ENCODE measurements at regions not wholly inside any gene's neighbourhood (a gene's known extent, or its start where the extent isn't known, plus 50 kb on each side); places are given as distances from the start of the nearest gene placed in this dataset.

GRCh38 chr22:47238690-47239473 lies 476.4 kb downstream of the TBC1D22A start:
- peak; percentile 17 for DNase-seq (ENCODE audit: low read depth)

DNA sequence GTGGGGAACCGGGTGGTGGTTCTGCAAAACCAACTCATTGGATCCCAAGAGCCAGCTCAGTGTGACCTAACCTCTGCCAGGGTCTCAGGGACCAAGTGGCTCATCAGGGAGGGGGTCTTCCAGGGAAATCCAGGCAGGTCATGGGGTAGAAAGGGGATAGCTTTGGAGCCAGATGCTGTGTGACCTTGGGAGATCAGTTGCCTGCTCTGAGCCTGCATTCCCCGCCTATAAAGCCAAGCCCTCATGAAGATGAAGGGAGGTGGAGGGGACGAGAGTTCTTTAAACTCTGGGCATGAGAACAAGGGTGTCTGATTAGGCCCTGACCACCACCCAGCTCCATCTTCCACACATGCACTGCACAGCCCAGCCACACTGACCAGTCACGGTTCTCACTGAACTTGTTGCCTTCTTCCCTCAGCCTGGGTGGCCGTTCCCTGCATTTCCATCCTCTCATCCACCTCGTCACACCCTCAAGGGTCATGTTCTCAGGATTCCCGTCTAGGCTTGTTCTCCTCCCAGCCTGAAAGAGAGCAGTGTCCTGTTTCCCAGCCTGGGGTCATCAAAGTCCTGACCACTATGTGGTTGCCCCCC lies 475.5 kb downstream of the TBC1D22A start:
- no peak for DNase-seq (ENCODE audit: low read depth)

DNA sequence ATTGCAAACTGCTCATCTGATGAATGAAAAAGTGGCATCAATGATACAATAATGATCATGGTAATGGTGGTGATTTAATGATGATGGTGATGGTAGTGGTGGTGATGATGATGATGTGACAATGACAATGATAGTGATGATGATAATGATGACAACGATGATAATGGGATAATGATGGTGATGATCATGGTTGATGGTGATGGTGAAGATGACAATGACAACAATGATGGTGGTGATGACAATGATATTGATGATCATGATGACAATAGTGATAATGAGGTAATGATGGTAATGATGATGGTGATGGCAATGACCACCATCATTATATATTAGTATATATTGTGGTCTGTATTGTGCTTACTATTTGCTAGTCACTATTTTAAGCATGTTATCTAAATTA lies 474.3 kb downstream of the TBC1D22A start:
- no peak for DNase-seq (ENCODE audit: low read depth)

DNA sequence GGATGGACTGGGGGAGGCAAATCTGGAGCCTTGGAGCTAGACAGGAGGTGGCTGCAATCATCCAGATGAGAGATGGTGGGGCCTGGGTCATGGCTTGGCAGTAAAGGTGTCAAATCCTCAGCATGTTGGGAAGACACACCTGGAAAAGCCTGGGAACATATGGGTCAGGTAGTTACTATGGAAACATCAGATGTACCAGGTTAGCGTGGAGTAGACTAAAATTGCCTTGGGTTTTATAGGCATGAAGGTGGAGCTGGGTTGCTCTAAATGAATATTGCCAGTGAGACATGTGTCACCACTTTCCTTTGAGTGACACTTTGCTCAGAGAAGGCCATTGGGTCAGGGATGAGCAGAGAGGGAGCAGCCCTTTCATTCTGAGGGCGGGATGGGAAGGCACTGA lies 473.7 kb downstream of the TBC1D22A start:
- DNase-seq (ENCODE audit: low read depth), result no peak

DNA sequence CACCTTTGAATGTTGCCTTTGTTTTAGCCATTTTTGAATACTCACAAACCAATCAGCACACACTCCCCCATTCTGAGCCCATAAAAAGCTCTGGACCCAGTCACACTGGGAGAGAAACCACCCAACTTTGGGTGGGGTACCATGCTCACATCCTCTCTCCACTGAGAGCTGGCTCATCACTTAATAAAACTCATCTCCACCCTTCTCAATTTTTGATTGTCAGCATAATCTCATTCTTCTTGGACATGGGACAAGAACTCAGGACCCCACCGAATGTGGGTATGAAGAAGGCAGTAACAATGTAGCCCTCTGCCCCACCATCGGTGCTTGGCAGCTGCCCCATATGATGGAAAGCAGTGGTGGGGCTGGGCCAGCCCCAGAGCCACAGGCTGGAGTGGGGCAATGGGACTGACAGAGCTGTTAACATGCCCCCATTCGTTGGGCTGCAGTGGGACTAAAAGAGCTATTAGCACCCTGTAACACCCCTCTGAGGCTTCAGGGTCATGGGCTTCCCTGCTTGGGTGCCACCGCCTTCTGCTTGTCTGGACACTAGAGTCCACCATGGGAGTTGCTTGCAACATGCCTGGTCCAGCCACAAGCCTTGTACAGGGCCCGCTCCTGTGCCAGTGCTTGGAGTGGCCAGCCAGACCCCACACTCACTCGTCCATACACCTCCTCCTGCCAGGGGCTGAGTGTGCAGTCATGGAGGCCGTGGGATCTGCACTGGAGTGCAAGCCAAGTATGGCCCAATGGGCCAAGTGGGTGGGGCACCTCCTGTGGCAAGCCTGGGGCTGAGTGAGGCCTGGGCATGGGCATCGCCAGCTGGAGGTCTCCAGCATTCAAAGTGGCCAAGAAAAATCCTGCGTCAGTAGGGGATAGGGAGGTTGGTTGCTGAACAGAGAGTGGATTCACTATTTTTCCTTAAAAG lies 471.1 kb downstream of the TBC1D22A start:
- DNase-seq (ENCODE audit: low read depth), result no peak

DNA sequence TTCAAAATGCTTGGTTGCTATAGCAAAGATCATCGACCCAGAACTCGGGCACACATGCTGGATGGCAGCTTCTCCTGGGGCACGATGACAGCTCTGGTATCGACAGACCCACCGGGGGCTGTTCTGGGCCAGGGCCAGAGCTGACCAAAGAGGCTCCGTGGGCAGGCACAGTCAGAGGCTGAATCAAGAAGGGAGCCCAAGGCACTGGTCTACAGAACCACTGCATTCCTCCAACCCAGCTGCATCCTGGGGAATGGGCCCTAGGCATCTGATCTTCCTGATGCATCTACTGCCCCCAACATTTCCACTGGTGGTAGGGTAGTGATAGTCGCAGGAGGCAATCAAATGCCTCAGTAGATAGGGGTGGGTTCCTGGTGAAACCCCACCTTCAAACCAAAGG lies 470.3 kb downstream of the TBC1D22A start:
- no peak for DNase-seq (ENCODE audit: low read depth)

DNA sequence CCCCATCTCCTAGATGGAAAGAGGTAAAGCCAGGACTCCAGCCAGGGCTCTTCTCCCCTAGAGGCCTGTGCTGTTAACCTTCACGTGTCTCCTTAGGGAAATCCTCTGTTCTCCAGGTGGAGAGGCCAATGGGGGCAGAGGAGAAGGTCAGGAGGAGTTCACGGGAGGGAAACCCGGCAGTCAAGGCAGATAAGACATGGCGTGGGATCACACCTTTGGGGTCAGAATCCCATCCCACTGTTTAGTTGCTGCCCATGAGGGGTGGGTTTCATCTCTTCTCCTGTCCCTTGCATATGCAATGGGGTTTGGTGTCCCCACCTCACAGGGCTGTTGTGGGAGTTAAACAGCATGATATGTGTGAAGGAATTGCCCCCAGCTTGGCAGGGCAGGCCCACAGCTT lies 469.7 kb downstream of the TBC1D22A start:
- no peak for DNase-seq (ENCODE audit: low read depth)

DNA sequence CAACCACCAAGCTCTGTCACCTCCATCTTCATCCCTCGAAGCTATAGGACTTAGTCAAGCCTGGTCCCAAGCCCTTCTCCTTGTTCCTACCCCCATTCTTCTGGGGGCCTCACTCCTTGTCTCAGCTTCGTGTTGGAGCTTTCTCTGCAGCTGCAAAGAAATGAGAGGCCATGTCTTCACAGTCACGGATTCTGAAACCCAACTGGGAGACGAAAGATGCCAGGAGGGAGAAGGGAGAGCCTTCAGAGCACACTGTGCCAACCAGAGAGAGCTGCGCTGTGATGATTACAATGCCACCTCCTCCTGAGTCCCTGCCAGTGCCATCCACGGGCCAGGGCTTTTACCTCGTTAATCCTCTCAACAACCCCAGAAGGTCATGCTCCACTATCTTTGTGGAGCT lies 469.3 kb downstream of the TBC1D22A start:
- no peak for DNase-seq (ENCODE audit: low read depth)

GRCh38 chr22:47230741-47231140 lies 468.3 kb downstream of the TBC1D22A start:
- no peak for DNase-seq (ENCODE audit: low read depth)

GRCh38 chr22:47230251-47230650 lies 467.8 kb downstream of the TBC1D22A start:
- no peak for DNase-seq (ENCODE audit: low read depth)

GRCh38 chr22:47228767-47229166 lies 466.3 kb downstream of the TBC1D22A start:
- peak; percentile 15 for DNase-seq (ENCODE audit: low read depth)

- no peak for DNase-seq (ENCODE audit: low read depth)
These were observed 463.6 kb downstream of the TBC1D22A start for GRCh38 chr22:47225931-47226633.

DNA sequence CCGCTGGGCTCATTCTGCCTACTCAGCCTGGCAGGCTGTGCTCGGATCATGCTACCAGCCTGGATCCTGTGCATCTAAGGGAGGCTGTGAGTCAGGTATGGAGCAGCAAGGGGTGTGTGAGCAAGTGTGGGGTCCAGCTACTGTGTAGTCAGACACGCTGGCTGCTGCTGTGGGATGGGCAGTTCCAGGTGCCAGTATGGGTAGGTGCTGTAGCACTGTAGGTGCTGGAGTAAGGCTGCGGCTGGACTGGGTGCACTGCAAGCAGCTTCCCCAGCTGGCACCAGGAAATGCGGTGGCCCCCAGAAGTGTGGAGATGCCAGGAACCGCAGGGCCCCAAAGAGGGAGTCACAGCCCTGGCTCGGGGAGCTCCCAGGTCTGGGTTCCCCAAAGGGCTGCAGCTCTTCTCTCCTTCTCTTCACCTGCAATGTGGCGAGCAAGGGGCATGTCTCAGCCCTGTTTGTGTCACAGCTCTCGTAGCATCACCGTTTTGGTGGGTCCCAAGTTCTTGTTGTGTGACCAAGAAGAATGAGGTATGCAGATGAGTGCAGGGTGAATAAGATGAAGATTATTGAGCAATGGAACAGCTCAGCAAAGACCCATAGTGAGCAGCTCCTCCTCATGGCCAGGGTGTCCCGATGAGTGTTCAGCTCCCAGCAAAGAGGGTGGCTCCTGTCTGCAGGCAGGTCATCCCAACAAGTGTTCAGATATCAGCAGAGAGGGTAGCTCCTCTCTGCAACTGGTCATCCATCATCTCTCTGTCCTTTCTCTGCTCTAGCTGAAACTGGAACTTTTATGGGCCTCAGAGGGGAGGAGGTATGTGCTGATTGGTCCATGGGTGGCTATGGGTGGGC lies 462.9 kb downstream of the TBC1D22A start:
- no peak for DNase-seq (ENCODE audit: low read depth)
